Stomach (tissue), 4 donors: ENCODE measurements at regions not wholly inside any gene's neighbourhood (a gene's known extent, or its start where the extent isn't known, plus 50 kb on each side); places are given as distances from the start of the nearest gene placed in this dataset.

Experiments
- CTCF ChIP-seq, 7 experiments: fragments of 450-650 bp in 4 of 7; fragments of 200-600 bp in 3 of 7; sonication (generic) in 3 of 7; IDR thresholded peaks; one replicate each; pipeline ENCODE4 v1.5.1; 2016 to 2019; ENCODE audit warnings: antibody characterized with exemption in 7 of 7, control low read depth in 2 of 7, mild to moderate bottlenecking in 1 of 7
- POLR2A ChIP-seq, 4 donors: fragments of 450-650 bp; IDR thresholded peaks; one replicate each; pipeline ENCODE4 v1.6.1; 2016; ENCODE audit warnings: antibody characterized with exemption in 4 of 4, control low read depth in 2 of 4, mild to moderate bottlenecking in 1 of 4, moderate library complexity in 1 of 4

DNA sequence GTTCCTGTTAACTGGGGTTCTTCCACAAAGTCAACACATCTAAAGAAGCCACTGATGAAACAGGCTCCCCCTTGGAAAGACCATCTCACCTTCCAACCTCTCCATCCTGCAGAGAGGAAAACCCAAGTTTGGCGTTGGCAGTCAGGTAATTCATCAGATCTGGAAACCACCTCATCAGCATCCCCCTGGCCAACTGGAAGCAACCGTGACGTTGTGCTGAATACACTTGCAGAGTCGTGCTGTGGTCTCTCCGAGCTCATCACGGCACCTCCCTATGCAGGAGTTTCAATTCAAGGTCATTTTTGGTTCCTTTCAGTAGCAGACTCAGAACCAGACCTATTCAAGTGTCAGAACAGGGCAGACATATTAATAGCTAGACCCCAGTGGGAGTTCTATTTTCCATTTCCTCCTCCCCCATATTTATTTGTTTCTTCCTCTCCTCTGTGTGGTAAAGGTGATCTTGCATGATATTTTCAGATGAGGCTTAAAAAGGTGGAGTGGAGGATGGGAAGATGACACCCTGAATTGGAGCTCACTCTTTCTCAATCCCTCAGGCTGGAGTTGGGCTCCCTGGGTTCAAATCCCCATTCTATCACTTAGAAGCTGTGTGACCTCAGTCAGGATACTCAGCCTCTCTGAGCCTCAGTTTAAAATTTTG, 149.1 kb upstream of the ADO start:
- TF ChIP-seq POLR2A (IDR thresholded peaks at IDR 0.05), result no peak
- TF ChIP-seq CTCF (IDR thresholded peaks at IDR 0.05), result no peak
